Common myeloid progenitor, CD34-positive (primary cell): ENCODE measurements at regions not wholly inside any gene's neighbourhood (a gene's known extent, or its start where the extent isn't known, plus 50 kb on each side); places are given as distances from the start of the nearest gene placed in this dataset.
A peak's percentile ranks its signal among the peaks of the same experiment; 100 is the strongest.

ENCODE experiments used
- CTCF ChIA-PET: fragments of 350-600 bp; sonication (Branson Sonifier 250); formaldehyde crosslinking; loops from one replicate; lab custom pipeline; 2021; ENCODE audit warnings: antibody characterized with exemption; lab: Charles Lee
- POLR2A ChIA-PET: fragments of 350-600 bp; sonication (Branson Sonifier 250); formaldehyde crosslinking; loops from one replicate; lab custom pipeline; 2021; ENCODE audit warnings: antibody characterized with exemption; lab: Charles Lee
- DNase-seq, 3 donors: peaks; one replicate each; pipeline versions ENCODE4 v3.0.0 to v3.0.0-alpha.2; 2013
- H3K27ac ChIP-seq, 2 experiments: 1 replicate in 1 of 2; 2 replicates in 1 of 2; pipeline ENCODE4 v1.7.0; 2013; ENCODE audit warnings: inconsistent platforms in 2 of 2, low read length in 2 of 2, mild to moderate bottlenecking in 2 of 2, low read depth in 1 of 2, moderate library complexity in 1 of 2; ENCODE audit not compliant: severe bottlenecking in 2 of 2, insufficient read depth in 1 of 2, poor library complexity in 1 of 2
- H3K27me3 ChIP-seq, 5 experiments: replicated peaks in 2 of 5; 1 replicate in 3 of 5; 2 replicates in 2 of 5; pipeline versions ENCODE4 v1.6.1 to v1.7.0; 2013; ENCODE audit warnings: low read length in 4 of 5, mild to moderate bottlenecking in 2 of 5, moderate library complexity in 2 of 5, inconsistent platforms in 1 of 5; ENCODE audit not compliant: insufficient read depth in 5 of 5, control insufficient read depth in 4 of 5
- H3K36me3 ChIP-seq, 4 experiments: 1 replicate in 2 of 4; 2 replicates in 2 of 4; pipeline versions ENCODE4 v1.6.1 to v1.7.0; 2013; ENCODE audit warnings: low read length in 3 of 4, control low read depth in 1 of 4, mild to moderate bottlenecking in 1 of 4; ENCODE audit not compliant: control insufficient read depth in 4 of 4, insufficient read depth in 4 of 4
- H3K4me1 ChIP-seq, 4 experiments: 1 replicate in 3 of 4; 2 replicates in 1 of 4; pipeline versions ENCODE4 v1.6.1 to v1.7.1; 2013; ENCODE audit warnings: low read length in 3 of 4, mild to moderate bottlenecking in 3 of 4, control low read depth in 1 of 4, inconsistent platforms in 1 of 4, moderate library complexity in 1 of 4; ENCODE audit not compliant: control insufficient read depth in 4 of 4, insufficient read depth in 4 of 4; ENCODE audit errors: control extremely low read depth in 1 of 4
- H3K4me3 ChIP-seq, 7 experiments: 1 replicate in 4 of 7; 2 replicates in 3 of 7; pipeline versions ENCODE4 v1.5.1 to v1.7.0; 2013; ENCODE audit warnings: mild to moderate bottlenecking in 7 of 7, low read length in 6 of 7, moderate library complexity in 6 of 7, inconsistent platforms in 2 of 7, low read depth in 2 of 7, control low read depth in 1 of 7; ENCODE audit not compliant: insufficient read depth in 4 of 7, control insufficient read depth in 1 of 7; ENCODE audit errors: extremely low read depth in 1 of 7
- H3K9me3 ChIP-seq, 5 experiments: 1 replicate in 4 of 5; 2 replicates in 1 of 5; pipeline versions ENCODE4 v1.6.1 to v1.7.1; 2013; ENCODE audit warnings: low read length in 4 of 5, mild to moderate bottlenecking in 2 of 5, inconsistent platforms in 1 of 5, low read depth in 1 of 5, moderate library complexity in 1 of 5; ENCODE audit not compliant: control insufficient read depth in 4 of 5, insufficient read depth in 2 of 5; ENCODE audit errors: control extremely low read depth in 1 of 5
- WGBS: methylation state at CpG from one replicate; pipeline ENCODE4 v1.1.5; 2013; ENCODE audit not compliant: insufficient coverage; 5-methylcytosine and 5-hydroxymethylcytosine counted together

- ChIA-PET POLR2A (no interaction called here), CTCF (no interaction called here)
- no CpG with 5 or more reads among the region's 1 CpG for WGBS
Measured at GRCh38 chrX:129065895-129066294, 457.4 kb downstream of the SMARCA1 start.

GRCh38 chrX:129058405-129058804 lies 464.9 kb downstream of the SMARCA1 start:
- H3K4me3 ChIP-seq, result no peak overlapping the region
- H3K4me1 ChIP-seq, result no peaks in the 10 kb centered on the region
- ChIA-PET POLR2A (no interaction called here), CTCF (no interaction called here)
- WGBS, result no CpG with 5 or more reads among the region's 1 CpG
- no peak overlapping the region for H3K27ac ChIP-seq
- H3K36me3 ChIP-seq, result no peaks in the 10 kb centered on the region
- no peak for DNase-seq
- H3K27me3 ChIP-seq, result no peaks in the 10 kb centered on the region
- H3K9me3 ChIP-seq, result peaks cover 0 to 2% (median 0%) of the 10 kb centered on the region in 5 experiments

More at GRCh38 chrX:129065895-129066294, 457.4 kb downstream of the SMARCA1 start:
- no peaks in the 10 kb centered on the region for H3K9me3 ChIP-seq
- H3K36me3 ChIP-seq, result no peaks in the 10 kb centered on the region
- no peaks in the 10 kb centered on the region for H3K27me3 ChIP-seq
- no peak overlapping the region for H3K27ac ChIP-seq
- DNase-seq, result no peak
- no peaks in the 10 kb centered on the region for H3K4me1 ChIP-seq
- H3K4me3 ChIP-seq, result no peak overlapping the region

- no peaks in the 10 kb centered on the region for H3K4me1 ChIP-seq
- no peaks in the 10 kb centered on the region for H3K36me3 ChIP-seq
- no peaks in the 10 kb centered on the region for H3K27me3 ChIP-seq
- CTCF ChIA-PET, result no interaction called here
- DNase-seq, result no peak
- no peaks in the 10 kb centered on the region for H3K9me3 ChIP-seq
- 94% methylated on average over 9 of the region's 11 CpGs for WGBS
- POLR2A ChIA-PET, result no interaction called here
- H3K27ac ChIP-seq, result no peak overlapping the region
- H3K4me3 ChIP-seq, result no peak overlapping the region
Measured at GRCh38 chrX:129043138-129043537, 480.2 kb downstream of the SMARCA1 start.

DNA sequence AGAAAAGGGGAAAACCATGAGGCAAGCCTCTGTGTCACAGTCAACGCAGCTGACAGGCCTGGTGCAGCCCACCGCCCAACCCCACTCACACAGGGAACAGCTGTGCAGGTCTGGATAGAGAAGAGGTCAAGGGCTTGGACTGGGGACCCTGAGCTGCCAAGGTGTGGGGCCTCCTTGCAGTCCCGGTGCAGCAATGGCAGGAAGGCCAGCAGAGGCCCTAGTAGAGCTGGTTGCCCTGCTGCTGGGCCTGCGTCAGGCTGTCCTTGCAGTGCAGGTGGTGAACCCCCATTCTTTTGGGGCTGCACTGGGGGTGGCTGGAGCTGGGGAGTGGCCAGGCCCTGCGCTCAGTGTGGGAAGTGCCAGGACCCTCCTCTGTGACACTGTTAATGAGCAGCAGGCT lies 482.0 kb downstream of the SMARCA1 start:
- 83% methylated on average over 3 of the region's 5 CpGs for WGBS
- ChIA-PET CTCF (no interaction called here), POLR2A (no interaction called here)
- no peaks in the 10 kb centered on the region for H3K4me1 ChIP-seq
- no peaks in the 10 kb centered on the region for H3K36me3 ChIP-seq
- H3K9me3 ChIP-seq, result no peaks in the 10 kb centered on the region
- H3K27me3 ChIP-seq, result no peaks in the 10 kb centered on the region
- H3K4me3 ChIP-seq, result no peak overlapping the region
- no peak for DNase-seq
- no peak overlapping the region for H3K27ac ChIP-seq

GRCh38 chrX:129040124-129040523 lies 483.2 kb downstream of the SMARCA1 start:
- ChIA-PET CTCF (no interaction called here), POLR2A (no interaction called here)

DNA sequence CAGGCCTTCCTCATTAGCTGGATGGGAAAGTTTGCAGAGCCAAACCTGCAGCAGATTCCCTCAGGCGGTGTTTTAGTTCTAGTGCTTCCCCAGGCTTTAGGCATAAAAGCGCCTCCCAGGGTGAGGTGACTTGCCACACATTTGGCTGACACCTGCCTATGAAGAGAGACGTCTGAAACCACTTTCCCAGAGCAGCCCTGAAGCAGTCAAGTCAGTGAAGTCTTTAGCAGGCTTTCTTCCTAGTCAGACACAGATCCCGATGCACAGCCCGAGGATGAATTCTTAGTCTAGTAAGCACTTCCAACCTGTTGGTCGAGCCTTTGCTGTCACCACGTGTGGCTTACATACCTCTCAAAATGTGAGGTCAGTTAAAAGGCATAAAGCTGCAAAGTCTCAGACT lies 484.1 kb downstream of the SMARCA1 start:
- CTCF ChIA-PET, result no interaction called here
- no peak overlapping the region for H3K27ac ChIP-seq
- 79% methylated on average over 7 of the region's 7 CpGs for WGBS
- no peaks in the 10 kb centered on the region for H3K4me1 ChIP-seq
- peaks cover 0 to under 1% (median 0%) of the 10 kb centered on the region in 5 experiments for H3K27me3 ChIP-seq
- no peaks in the 10 kb centered on the region for H3K9me3 ChIP-seq
- POLR2A ChIA-PET, result no interaction called here
- no peaks in the 10 kb centered on the region for H3K36me3 ChIP-seq
- DNase-seq, result no peak
- no peak overlapping the region for H3K4me3 ChIP-seq

More at GRCh38 chrX:129040124-129040523, 483.2 kb downstream of the SMARCA1 start:
- Histone ChIP-seq H3K9me3 (no peaks in the 10 kb centered on the region), H3K36me3 (no peaks in the 10 kb centered on the region), H3K27ac (no peak overlapping the region), H3K4me1 (no peaks in the 10 kb centered on the region), H3K27me3 (no peaks in the 10 kb centered on the region), H3K4me3 (no peak overlapping the region)
- WGBS, result 89% methylated on average over 4 of the region's 5 CpGs
- DNase-seq, result peak in 1 of 3 donors; percentile 0

GRCh38 chrX:129037389-129037788 lies 485.9 kb downstream of the SMARCA1 start:
- Histone ChIP-seq H3K27me3 (peaks cover 0 to 3% (median 0%) of the 10 kb centered on the region in 5 experiments), H3K36me3 (no peaks in the 10 kb centered on the region), H3K9me3 (no peaks in the 10 kb centered on the region), H3K27ac (no peak overlapping the region), H3K4me3 (no peak overlapping the region), H3K4me1 (no peaks in the 10 kb centered on the region)
- ChIA-PET POLR2A (no interaction called here), CTCF (no interaction called here)
- DNase-seq, result no peak
- WGBS, result 85% methylated on average over 2 of the region's 4 CpGs
